HCT116 (cell line): ENCODE measurements at regions not wholly inside any gene's neighbourhood (a gene's known extent, or its start where the extent isn't known, plus 50 kb on each side); places are given as distances from the start of the nearest gene placed in this dataset.

Experiments used
- CEBPB ChIP-seq: IDR thresholded peaks from 2 replicates; pipeline ENCODE4 v1.6.1; 2012; ENCODE audit warnings: low read depth
- CTCF ChIP-seq, 3 experiments: fragments of 200-600 bp in 1 of 3; sonication (generic) in 1 of 3; IDR thresholded peaks in 2 of 3; conservative IDR thresholded peaks in 1 of 3; 2 replicates each; pipeline ENCODE4 v1.5.1; 2012 to 2017; ENCODE audit warnings: low read depth in 2 of 3, low read length in 2 of 3, antibody characterized with exemption in 1 of 3, borderline replicate concordance in 1 of 3, control low read depth in 1 of 3, mild to moderate bottlenecking in 1 of 3, mixed read lengths in 1 of 3, mixed run types in 1 of 3, moderate library complexity in 1 of 3; ENCODE audit not compliant: insufficient read depth in 1 of 3
- EZH2phosphoT487 ChIP-seq: fragments of 200-600 bp; IDR thresholded peaks from 2 replicates; pipeline ENCODE4 v1.6.1; 2018; ENCODE audit warnings: antibody characterized with exemption, borderline replicate concordance
- FOSL1 ChIP-seq: IDR thresholded peaks from 2 replicates; pipeline ENCODE4 v1.6.1; 2012; ENCODE audit warnings: low read depth
- POLR2A ChIP-seq: IDR thresholded peaks from 2 replicates; pipeline ENCODE4 v1.7.0; 2011; ENCODE audit warnings: borderline replicate concordance; ENCODE audit not compliant: insufficient read depth, insufficient read length; ENCODE audit errors: extremely low read depth
- POLR2AphosphoS5 ChIP-seq: IDR thresholded peaks from 2 replicates; pipeline ENCODE4 v1.6.1; 2011; ENCODE audit warnings: mild to moderate bottlenecking, low read depth, low read length, moderate library complexity
- SP1 ChIP-seq: IDR thresholded peaks from 2 replicates; pipeline ENCODE4 v1.6.1; 2012; ENCODE audit warnings: low read depth
- ZFX ChIP-seq: fragments of 450-650 bp; IDR thresholded peaks from 2 replicates; pipeline ENCODE4 v1.6.1; 2017
- TF ChIP-seq, protein P1 (sequence below): IDR thresholded peaks from 2 replicates; pipeline ENCODE4 v1.6.1; 2012
- TF ChIP-seq, protein P2 (sequence below): IDR thresholded peaks from 2 replicates; pipeline ENCODE4 v1.6.1; 2012; ENCODE audit warnings: low read depth

DNA sequence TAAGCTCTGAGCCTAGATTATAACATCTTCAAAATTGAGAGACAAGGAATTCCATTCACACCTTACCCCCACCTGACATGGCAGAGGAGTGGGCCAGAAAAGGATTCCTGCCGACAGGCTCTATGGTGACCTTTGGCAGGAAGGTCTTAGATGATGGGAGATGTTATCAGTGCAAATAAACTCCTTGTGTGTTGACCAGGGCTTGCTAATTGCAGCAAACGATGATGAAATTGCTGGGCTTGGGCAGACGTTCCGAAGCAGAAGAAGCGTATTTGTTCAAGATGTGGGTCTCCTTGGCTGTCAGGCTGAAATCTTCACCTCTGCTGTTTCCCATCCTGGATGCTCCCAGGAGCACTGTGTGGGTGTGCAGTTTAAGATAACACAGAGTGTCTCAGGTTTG, 183.7 kb upstream of the CADM1 start:
- TF ChIP-seq CEBPB (no peak), FOSL1 (no peak), ZFX (no peak), CTCF (IDR thresholded peaks at IDR 0.05 in 2 of 3, conservative IDR thresholded peaks at IDR 0.05 in 1 of 3; ENCODE audit: borderline replicate concordance in 1 of 3, insufficient read depth in 1 of 3, low read depth in 2 of 3, low read length in 2 of 3) (no peak), POLR2A (no peak), POLR2AphosphoS5 (no peak), SP1 (no peak), EZH2phosphoT487 (no peak)
- TF ChIP-seq, protein P1, sequence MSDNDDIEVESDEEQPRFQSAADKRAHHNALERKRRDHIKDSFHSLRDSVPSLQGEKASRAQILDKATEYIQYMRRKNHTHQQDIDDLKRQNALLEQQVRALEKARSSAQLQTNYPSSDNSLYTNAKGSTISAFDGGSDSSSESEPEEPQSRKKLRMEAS: no peak
- TF ChIP-seq, protein P2, sequence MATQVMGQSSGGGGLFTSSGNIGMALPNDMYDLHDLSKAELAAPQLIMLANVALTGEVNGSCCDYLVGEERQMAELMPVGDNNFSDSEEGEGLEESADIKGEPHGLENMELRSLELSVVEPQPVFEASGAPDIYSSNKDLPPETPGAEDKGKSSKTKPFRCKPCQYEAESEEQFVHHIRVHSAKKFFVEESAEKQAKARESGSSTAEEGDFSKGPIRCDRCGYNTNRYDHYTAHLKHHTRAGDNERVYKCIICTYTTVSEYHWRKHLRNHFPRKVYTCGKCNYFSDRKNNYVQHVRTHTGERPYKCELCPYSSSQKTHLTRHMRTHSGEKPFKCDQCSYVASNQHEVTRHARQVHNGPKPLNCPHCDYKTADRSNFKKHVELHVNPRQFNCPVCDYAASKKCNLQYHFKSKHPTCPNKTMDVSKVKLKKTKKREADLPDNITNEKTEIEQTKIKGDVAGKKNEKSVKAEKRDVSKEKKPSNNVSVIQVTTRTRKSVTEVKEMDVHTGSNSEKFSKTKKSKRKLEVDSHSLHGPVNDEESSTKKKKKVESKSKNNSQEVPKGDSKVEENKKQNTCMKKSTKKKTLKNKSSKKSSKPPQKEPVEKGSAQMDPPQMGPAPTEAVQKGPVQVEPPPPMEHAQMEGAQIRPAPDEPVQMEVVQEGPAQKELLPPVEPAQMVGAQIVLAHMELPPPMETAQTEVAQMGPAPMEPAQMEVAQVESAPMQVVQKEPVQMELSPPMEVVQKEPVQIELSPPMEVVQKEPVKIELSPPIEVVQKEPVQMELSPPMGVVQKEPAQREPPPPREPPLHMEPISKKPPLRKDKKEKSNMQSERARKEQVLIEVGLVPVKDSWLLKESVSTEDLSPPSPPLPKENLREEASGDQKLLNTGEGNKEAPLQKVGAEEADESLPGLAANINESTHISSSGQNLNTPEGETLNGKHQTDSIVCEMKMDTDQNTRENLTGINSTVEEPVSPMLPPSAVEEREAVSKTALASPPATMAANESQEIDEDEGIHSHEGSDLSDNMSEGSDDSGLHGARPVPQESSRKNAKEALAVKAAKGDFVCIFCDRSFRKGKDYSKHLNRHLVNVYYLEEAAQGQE: no peak
